Activated naive CD4-positive, alpha-beta T cell treated with anti-CD3 and anti-CD28 coated beads, Interleukin-2, amount 50 U/mL, for 16 hours (primary cell): ENCODE measurements at regions not wholly inside any gene's neighbourhood (a gene's known extent, or its start where the extent isn't known, plus 50 kb on each side); places are given as distances from the start of the nearest gene placed in this dataset.
"Not testable (repeated sequence)": the region's sequence is repeated elsewhere in the genome, so short reads cannot be mapped to it uniquely, and the experiment has no call there.

Source experiments
- DNase-seq: peaks from one replicate; pipeline ENCODE4 v3.0.0-alpha.2; 2020

DNA sequence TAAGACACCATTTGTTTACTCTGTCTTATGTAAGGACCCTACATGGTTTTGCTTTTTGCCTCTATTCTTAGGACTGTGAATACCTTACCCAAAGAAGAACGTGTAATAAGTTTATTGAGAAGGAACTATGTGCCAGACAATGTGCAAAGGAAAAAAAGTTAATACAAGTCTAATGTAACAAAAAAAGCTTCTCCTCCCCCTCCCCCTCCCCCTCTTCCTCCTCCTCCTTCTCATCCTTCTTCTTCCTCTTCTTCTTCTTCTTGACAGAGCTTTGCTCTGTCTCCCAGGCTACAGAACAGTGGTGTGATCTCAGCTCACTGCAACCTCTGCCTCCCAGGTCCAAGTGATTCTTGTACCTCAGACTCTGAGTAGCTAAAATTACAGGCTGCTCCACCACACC is 50.9 kb upstream of the MITF start:
- DNase-seq, result no peak

DNA sequence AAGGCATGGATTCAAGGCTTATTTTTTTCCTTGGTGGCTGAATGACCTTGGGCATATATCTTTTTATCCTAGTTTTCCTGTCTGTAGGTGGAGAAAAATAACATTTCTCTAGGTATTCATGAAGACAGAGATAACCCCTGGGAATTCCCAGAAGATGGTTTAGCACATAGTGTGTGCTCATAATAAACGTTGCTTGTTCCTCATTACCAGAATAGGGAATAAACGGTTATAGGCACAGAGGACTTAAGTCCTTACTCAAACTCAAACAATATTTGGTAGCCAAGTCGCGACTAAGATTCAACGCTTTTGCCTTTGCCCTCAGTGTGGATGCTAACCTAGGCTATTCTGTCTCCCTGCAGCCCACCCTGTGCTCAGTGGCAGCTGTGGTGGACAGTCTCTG is 51.6 kb upstream of the MITF start:
- no peak for DNase-seq

DNA sequence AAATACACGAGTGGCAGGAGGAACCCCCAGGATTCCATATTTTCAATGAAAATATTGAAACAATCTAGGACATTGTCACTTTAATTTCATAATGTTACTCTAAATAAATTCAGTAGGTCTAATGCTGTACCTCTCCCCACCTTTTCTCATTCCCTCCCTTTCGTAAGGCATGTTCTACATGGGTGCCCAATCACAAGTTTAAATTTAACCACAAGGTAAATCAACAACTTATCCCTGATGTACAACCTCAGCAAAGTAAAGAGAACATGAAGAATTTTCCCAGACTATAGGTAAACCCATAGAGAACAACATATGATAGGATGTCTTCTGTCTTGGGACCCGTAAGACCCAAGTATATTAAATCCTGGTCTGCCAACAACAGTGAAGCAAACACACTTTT is 53.2 kb upstream of the MITF start:
- no peak for DNase-seq

GRCh38 chr3:69684309-69684961 is 54.8 kb upstream of the MITF start:
- DNase-seq, result no peak

- no peak for DNase-seq
These were observed 56.0 kb upstream of the MITF start for GRCh38 chr3:69683082-69683806.

GRCh38 chr3:69677456-69677855 is 61.8 kb upstream of the MITF start:
- not testable (repeated sequence) for DNase-seq

- no peak for DNase-seq
These were observed 63.3 kb upstream of the MITF start for GRCh38 chr3:69675786-69676530.

- DNase-seq, result no peak
These were observed 64.5 kb upstream of the MITF start for GRCh38 chr3:69674752-69675151.

DNA sequence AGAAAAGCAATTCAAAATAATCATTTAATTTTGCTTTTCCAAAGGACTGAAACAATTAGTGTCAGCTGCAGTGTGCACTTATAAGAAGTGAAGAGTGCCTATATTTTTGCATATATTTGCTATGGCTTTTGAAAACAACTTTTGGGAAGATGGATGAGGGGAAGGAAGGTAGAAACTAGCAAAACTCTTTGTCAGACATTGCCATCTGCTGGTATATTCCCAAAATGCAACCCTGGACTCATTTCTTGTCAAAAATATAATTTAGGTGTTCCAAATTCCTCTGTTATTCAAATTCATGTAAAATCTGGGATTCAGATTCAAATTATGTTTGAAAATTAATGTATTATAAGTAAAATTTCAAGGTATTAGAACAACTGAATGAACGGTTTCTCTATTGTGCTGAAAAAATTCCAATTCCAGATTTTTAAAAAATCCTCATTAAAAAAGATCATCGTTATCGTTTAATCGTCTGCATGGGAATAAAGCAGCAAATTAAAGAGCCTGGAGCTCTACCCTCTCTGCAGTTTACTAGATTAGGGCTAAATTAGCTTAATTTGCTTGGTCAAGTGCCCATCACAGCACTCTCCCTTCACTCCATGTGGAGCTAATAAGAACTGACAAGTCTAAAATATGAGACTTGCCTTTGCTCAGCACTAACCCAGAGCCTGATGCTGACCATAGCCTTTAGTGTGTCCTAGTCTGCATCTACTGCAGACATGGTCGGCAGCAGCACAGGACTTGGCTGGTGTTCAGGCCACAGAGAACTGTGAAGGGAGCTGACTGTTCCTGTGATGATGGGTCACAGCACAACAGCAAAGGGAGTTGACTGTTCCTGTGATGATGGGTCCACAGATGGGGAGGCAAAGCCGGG is 67.9 kb upstream of the MITF start:
- DNase-seq, result no peak

DNA sequence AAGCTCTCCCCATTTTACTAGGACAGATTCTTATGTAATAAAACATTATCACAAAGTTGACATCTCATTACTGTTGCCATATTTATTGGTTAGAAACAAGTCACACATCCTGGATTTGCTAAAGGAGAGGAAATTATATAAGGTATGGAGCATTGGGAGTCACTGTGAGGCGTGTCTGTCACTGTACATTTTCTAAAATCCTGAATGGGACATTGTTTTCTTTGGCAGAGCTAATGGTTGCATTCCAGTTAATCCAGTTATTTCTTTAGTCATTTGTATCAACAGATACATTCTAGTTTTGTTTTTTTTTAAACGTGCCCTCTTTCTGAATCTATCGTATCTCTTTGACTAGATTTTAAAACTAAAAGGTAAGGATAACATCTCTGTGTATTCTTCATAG is 70.2 kb upstream of the MITF start:
- DNase-seq, result no peak

GRCh38 chr3:69665026-69665737 is 74.1 kb upstream of the MITF start:
- no peak for DNase-seq

DNA sequence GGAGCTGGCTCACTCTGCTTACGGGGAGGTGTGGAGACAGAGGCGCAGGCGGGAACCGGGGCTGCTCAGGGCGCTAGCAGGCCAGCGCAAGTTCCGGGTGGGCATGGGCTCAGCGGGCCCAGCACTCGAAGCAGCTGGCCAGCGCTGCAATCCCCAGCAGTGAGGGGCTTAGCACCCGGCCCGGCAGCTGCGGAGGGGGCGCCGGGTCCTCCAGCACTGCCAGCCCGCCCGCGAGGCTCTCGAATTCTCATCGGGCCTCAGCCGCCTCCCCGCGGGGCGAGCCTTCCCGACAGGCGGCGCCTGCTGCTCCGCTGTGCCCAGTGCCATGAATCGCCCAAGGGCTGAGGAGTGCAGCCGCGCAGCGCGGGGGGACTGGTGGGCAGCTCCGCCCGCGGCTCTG is 78.6 kb upstream of the MITF start:
- DNase-seq, result no peak

DNA sequence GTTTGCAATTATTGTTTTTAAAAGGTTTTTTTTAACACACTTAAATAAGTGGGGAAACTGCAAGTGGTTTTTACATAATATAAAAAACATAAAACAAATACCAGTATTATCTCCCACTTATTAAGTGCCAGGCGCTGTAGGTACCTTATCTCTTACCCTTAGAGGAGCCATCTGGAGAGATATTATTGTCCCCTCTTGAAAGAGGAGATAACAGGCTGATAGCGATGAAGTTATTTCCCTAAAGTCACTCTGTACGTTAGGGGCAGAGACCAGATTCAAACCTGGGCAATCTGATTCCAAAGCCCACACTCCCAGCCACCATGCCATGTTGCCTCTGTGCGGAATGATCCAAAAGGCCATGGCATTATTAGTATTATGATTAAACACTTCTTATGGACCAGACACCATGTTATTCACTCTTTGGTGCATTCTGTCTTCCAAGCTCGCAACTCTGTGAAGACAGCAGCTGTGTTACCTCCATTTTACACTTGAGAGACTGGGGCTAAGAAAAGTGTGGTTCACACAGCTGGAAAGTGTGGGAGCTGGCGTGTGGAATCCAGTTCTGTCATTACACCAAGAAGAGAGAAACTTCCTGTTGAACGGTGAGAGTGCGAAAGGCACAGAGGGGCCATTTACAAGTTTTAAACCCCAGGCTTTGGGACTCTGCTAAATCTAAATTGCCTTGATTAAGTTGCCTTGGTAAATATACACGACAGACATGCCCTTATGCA is 79.9 kb upstream of the MITF start:
- DNase-seq, result no peak

- DNase-seq, result no peak
These were observed 80.6 kb upstream of the MITF start for GRCh38 chr3:69658514-69659140.

DNA sequence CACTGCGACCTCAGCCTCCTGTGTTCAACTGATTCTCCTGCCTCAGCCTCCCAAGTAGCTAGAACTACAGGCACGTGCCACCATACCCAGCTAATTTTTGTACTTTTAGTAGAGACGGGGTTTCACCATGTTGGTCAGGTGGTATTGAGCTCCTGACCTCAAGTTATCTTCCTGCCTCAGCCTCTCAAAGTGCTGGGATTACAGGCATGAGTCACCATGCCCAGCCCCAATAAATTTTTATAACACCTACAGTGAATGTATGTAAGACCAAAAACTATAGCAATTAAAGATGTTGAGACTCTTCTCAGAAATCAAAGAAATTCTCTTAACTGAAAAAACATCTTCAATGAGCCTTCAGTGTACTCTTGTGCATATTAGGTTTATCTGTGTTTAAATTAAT is 82.2 kb upstream of the MITF start:
- not testable (repeated sequence) for DNase-seq

DNA sequence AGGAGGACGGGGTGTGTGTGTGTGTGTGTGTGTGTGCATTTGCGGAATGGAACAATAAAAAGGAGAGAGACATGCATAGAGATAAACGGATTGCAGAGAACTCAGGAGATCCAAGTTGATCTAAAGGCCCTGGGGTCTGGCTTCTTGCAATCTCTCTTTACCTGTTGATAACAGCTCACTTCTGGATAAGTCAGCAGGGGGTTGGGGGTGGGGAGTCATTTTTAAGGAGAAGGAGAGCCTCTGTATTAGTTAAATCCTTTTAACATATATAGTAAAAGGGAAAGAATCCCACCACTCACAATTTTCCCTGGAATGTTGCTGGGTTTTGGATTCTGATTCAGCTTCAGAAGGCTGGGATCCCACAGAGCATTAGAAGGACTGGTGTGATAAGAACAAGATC is 87.5 kb upstream of the MITF start:
- DNase-seq, result no peak

DNA sequence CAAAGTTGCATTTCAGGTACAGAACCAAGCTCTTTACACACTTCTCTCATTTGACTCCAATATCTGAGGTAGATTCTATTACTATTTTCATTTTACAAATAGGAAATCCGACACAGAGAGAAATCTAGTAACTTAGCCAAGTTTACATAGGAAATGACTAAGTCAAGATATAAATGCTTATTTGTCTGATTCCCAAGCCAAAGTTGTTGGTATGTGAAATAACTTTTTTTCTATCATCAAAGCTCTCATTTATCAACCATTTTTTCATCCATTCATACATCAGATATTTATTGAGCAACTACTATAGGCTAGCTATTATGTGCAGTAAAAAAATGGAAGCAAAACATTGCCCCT is 89.2 kb upstream of the MITF start:
- no peak for DNase-seq

DNA sequence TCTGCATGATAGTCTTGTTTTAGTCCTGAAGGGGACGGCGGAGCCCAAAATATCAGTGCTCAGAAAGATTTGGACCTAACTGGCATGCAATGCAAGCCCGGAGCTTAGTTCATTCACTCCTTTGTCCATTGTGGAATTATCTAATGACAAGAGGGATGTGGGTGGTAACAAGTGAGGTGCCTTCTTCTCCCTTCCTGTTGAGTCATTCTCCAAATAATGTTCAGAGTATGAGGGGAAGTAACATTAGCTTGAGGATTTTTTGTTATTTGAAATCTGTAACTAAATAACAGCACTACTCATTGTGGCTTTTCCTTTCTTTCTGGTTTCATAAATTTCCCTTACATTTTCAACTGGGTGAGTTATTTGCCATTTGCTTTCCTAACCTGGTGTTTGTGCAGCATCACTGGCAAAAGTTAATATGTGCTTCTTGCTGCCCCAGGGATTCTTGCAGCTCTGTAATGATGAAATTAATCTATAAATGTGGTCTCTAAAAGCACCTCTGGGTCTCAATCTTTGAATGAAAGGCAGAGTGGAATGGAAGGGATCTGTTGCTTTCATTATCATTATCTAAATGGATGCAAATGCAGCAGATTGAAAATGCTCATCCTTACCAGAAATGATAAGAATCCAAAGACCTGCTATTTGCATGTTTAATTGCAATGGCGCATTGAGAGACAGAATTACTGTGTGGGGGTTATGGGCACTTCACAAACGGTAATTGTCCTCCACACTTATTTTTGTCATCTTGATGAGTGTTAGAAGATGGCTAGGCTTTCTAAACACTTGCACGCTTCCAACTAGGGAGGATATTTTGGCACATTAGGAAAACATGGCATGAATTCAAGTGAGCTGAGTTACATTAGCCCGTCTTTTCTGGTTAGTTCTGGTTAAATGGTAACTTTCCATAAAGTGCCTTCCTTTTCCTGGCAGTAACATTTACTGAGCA is 89.9 kb upstream of the MITF start:
- DNase-seq, result no peak

- DNase-seq, result no peak
These were observed 91.1 kb upstream of the MITF start for GRCh38 chr3:69648126-69648525.

DNA sequence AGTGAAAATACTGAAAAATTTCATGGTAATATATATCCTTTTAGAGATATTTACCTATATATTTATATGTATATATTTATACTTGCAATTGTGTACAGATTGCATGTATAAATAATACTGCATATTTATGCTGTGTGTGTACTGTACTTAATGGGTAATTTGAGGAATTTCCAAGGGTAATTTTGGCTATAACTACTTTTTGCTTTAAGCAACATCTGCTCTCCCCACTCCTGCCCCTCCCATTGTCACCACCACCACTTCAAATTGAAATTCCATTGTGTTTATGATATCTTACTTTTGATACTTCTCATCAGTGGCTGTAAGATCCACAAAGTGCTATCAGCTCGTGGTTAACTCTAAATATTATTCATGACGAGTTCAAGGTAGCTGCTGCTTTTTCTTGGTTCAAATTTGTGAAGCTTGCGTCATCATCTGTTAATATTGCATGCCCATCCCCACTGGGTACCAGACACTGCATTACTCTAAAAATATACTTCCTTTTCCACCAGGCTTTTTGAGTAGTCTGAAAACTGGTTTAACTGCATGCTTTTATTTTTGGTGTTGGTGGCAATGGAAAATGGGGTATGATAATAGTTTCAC is 91.7 kb upstream of the MITF start:
- DNase-seq, result no peak
